ENCODE measurements at regions not wholly inside any gene's neighbourhood (a gene's known extent, or its start where the extent isn't known, plus 50 kb on each side); places are given as distances from the start of the nearest gene placed in this dataset.
A peak's percentile ranks its signal among the peaks of the same experiment; 100 is the strongest.

- TF ChIP-seq GATA2 (IDR thresholded peaks at IDR 0.05; ENCODE audit: low read depth, low read length) (no peak), GATA3 (IDR thresholded peaks at IDR 0.05; ENCODE audit: low read depth, low read length) (no peak)
These were observed 61.5 kb downstream of the RPUSD4 start for GRCh38 chr11:126149759-126150625.

- TF ChIP-seq GATA3 (IDR thresholded peaks at IDR 0.05; ENCODE audit: low read depth, low read length) (no peak), GATA2 (IDR thresholded peaks at IDR 0.05; ENCODE audit: low read depth, low read length) (no peak)
These were observed 63.1 kb downstream of the RPUSD4 start for GRCh38 chr11:126148317-126148716.

- no peak for TF ChIP-seq GATA2 (IDR thresholded peaks at IDR 0.05; ENCODE audit: low read depth, low read length)
- TF ChIP-seq GATA3 (IDR thresholded peaks at IDR 0.05; ENCODE audit: low read depth, low read length): no peak
These were observed 64.0 kb downstream of the RPUSD4 start for GRCh38 chr11:126147208-126148111.

GRCh38 chr11:126146454-126147192, 64.8 kb downstream of the RPUSD4 start:
- TF ChIP-seq GATA3 (IDR thresholded peaks at IDR 0.05; ENCODE audit: low read depth, low read length): no peak
- TF ChIP-seq GATA2 (IDR thresholded peaks at IDR 0.05; ENCODE audit: low read depth, low read length): no peak

- no peak for TF ChIP-seq GATA2 (IDR thresholded peaks at IDR 0.05; ENCODE audit: low read depth, low read length)
- no peak for TF ChIP-seq GATA3 (IDR thresholded peaks at IDR 0.05; ENCODE audit: low read depth, low read length)
These were observed 65.5 kb downstream of the RPUSD4 start for GRCh38 chr11:126145954-126146353.

- no peak for TF ChIP-seq GATA2 (IDR thresholded peaks at IDR 0.05; ENCODE audit: low read depth, low read length)
- TF ChIP-seq GATA3 (IDR thresholded peaks at IDR 0.05; ENCODE audit: low read depth, low read length): no peak
These were observed 70.5 kb downstream of the RPUSD4 start for GRCh38 chr11:126140926-126141280.

GRCh38 chr11:126140201-126140925, 71.1 kb downstream of the RPUSD4 start:
- TF ChIP-seq GATA3 (IDR thresholded peaks at IDR 0.05; ENCODE audit: low read depth, low read length) (no peak), GATA2 (IDR thresholded peaks at IDR 0.05; ENCODE audit: low read depth, low read length) (no peak)

- TF ChIP-seq GATA2 (IDR thresholded peaks at IDR 0.05; ENCODE audit: low read depth, low read length) (peak; percentile 86), GATA3 (IDR thresholded peaks at IDR 0.05; ENCODE audit: low read depth, low read length) (no peak)
These were observed 72.0 kb downstream of the RPUSD4 start for GRCh38 chr11:126139111-126140091.

GRCh38 chr11:126138636-126139035, 72.8 kb downstream of the RPUSD4 start:
- no peak for TF ChIP-seq GATA3 (IDR thresholded peaks at IDR 0.05; ENCODE audit: low read depth, low read length)
- no peak for TF ChIP-seq GATA2 (IDR thresholded peaks at IDR 0.05; ENCODE audit: low read depth, low read length)

- TF ChIP-seq GATA2 (IDR thresholded peaks at IDR 0.05; ENCODE audit: low read depth, low read length): no peak
- TF ChIP-seq GATA3 (IDR thresholded peaks at IDR 0.05; ENCODE audit: low read depth, low read length): no peak
These were observed 74.3 kb downstream of the RPUSD4 start for GRCh38 chr11:126137136-126137535.

GRCh38 chr11:126136507-126136906, 73.8 kb upstream of the CDON start:
- TF ChIP-seq GATA3 (IDR thresholded peaks at IDR 0.05; ENCODE audit: low read depth, low read length) (no peak), GATA2 (IDR thresholded peaks at IDR 0.05; ENCODE audit: low read depth, low read length) (no peak)

Measured in SH-SY5Y (cell line).